Activated T-helper 17 cell treated with anti-CD3 and anti-CD28 coated beads, Interleukin-2, amount 50 U/mL, for 72 hours (primary cell): ENCODE measurements at regions not wholly inside any gene's neighbourhood (a gene's known extent, or its start where the extent isn't known, plus 50 kb on each side); places are given as distances from the start of the nearest gene placed in this dataset.
"Not testable (repeated sequence)": the region's sequence is repeated elsewhere in the genome, so short reads cannot be mapped to it uniquely, and the experiment has no call there.

ENCODE experiments used
- ATAC-seq: fragments of 150-1000 bp; cut with Tn5 transposase; replicated peaks from 2 replicates; pipeline ENCODE4 v1.10.0; 2021; ENCODE audit warnings: mild to moderate bottlenecking, moderate library complexity
- H3K27ac Mint-ChIP-seq: one replicate; pipeline ENCODE4 v1.8.0; 2022; ENCODE audit warnings: mixed read lengths
- H3K27me3 Mint-ChIP-seq: one replicate; pipeline ENCODE4 v1.8.0; 2022; ENCODE audit warnings: mixed read lengths
- H3K36me3 Mint-ChIP-seq: one replicate; pipeline ENCODE4 v1.8.0; 2022; ENCODE audit warnings: low read depth, mild to moderate bottlenecking, mixed read lengths
- H3K4me1 Mint-ChIP-seq: one replicate; pipeline ENCODE4 v1.8.0; 2022; ENCODE audit warnings: mixed read lengths
- H3K4me3 Mint-ChIP-seq: one replicate; pipeline ENCODE4 v1.8.0; 2022; ENCODE audit warnings: mild to moderate bottlenecking, mixed read lengths
- H3K9me3 Mint-ChIP-seq: one replicate; pipeline ENCODE4 v1.8.0; 2022; ENCODE audit warnings: mixed read lengths

DNA sequence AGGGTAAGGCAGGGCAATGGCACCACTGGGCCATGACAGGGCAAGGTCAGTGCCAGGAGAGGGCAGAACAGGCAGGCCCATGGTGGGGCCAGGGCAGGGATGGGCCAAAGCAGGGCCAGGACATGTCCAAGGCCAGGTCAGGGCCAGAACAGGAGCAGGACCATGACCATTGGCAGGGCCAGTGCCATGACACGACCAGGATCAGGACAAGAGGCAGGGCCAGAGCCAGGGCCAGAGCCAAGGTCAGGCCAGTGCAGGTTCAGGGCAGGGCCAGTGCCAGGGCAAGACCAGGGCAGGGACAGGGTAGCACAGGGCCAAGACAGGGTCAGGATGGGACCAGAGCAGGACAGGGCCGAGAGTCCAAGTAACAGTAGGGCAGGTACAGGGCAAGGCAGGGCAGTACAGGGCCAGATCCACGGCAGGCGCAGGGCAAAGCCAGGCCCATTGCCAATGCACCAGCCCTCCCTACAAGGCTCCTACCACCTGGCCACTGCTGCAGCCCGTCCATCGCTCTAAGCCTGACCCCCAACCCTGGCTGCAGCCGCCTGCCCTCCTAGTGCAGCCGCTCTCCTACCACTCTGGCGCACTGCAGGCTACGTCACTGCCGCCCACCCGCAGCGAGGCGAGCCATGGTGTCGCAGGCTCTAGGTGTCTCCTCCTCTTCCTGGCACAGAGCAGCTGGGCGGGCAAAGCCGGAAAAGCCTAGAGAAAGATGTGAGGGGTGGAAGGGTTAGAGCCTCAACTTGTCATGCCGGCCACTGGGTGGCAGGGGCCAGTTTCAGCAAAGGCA is 2876.3 kb downstream of the RPIA start:
- not testable (repeated sequence) for ATAC-seq

DNA sequence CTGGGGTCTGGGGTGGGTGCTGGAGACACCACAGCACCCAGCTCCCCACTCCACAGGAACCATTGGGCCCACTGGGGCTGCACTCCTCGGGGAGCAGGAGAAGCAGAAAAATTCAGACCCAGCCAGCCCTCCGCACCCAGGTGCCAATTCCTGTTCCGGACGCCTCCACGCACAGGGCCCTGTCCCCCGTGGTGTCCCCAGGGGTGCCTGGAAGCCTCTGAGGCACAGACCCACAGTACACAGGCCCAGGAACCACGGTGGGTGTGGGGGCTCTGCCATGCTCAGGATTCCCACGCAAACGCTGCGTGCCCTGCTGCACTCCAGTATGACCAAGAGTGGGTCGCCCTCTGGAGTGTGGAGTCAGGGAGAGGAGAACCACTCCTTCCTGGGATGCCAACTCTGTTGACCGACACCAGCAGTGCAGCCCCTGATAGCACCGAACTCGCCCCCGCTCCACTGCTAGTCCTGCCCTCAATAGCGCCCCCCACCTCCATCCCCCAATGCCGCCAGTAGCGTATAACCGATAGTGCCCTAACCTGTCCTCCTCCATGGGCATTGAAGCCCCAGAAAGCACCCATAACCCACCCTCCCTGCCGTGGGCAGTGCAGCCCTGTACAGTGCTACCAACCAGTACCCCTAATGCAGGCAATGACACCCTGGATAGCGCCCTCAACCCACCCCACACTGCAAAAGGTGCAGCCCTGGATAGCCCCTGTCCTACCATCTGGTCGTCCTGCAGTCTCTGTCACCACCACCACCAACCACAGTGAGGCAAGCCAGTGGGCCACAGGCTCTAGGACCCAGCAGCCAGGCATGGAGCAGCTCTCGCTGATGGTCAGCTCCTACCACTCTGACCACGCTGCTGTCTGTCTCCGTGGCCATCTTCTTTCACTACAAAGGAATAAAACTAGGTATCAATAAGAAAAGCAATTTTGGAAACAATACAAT is 2877.2 kb downstream of the RPIA start:
- not testable (repeated sequence) for H3K27me3 Mint-ChIP-seq, H3K9me3 Mint-ChIP-seq, H3K36me3 Mint-ChIP-seq, H3K4me3 Mint-ChIP-seq, ATAC-seq, H3K27ac Mint-ChIP-seq, H3K4me1 Mint-ChIP-seq

More for the DNA sequence above, 2876.3 kb downstream of the RPIA start:
- H3K4me3 Mint-ChIP-seq, H3K27ac Mint-ChIP-seq, H3K27me3 Mint-ChIP-seq, H3K4me1 Mint-ChIP-seq, H3K36me3 Mint-ChIP-seq, H3K9me3 Mint-ChIP-seq: not testable (repeated sequence)

DNA sequence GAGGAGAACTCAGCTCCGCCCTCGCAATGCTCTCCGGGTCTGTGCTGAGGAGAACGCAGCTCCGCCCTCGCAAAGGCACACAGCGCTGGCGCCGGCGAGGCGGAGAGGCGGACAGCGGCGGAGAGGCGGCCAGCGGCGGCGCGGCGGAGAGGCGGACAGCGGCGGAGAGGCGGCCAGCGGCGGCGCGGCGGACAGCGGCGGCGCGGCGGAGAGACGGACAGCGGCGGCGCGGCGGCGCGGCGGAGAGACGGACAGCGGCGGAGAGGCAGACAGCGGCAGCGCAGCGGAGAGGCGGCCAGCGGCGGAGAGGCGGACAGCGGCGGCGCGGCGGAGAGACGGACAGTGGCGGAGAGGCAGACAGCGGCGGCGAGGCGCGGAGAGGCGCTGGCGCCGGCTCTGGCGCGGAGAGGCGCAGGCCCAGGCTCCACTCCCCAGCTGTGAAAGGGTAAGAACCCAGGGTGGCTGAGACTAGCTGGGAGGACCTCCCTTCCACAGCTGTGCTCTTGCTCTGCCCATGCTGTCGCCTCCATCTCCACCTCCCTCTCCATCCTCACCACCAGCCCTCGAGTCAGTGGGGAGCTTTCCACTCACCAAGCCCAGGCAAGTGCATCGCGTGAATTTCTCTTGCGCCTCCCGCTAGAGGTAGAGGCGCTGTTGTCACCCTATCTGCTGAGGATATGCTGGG is 2879.9 kb downstream of the RPIA start:
- H3K9me3 Mint-ChIP-seq, H3K4me3 Mint-ChIP-seq, H3K36me3 Mint-ChIP-seq, ATAC-seq, H3K27me3 Mint-ChIP-seq, H3K27ac Mint-ChIP-seq, H3K4me1 Mint-ChIP-seq: not testable (repeated sequence)

DNA sequence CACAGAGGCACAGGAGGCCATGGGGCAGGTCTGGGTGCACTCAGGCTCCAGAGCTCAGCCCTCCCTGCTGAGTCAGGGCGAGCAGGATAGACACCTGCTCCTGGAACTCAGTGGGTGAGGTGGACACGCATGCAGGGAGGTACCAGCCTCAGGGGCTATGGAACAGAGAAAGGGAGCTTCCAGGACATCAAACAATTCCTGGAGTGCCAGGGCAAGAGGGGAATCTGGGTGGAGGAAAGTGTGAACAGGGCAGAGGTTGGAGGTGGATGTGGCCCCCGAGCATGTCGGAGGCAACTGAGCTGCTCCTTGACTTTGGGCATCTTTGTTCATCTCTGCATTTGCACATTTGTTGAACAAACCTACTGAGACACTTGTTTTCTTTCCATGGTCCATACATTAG is 2881.5 kb downstream of the RPIA start:
- not testable (repeated sequence) for H3K27ac Mint-ChIP-seq, H3K4me3 Mint-ChIP-seq, H3K9me3 Mint-ChIP-seq, H3K4me1 Mint-ChIP-seq, H3K27me3 Mint-ChIP-seq, ATAC-seq, H3K36me3 Mint-ChIP-seq

DNA sequence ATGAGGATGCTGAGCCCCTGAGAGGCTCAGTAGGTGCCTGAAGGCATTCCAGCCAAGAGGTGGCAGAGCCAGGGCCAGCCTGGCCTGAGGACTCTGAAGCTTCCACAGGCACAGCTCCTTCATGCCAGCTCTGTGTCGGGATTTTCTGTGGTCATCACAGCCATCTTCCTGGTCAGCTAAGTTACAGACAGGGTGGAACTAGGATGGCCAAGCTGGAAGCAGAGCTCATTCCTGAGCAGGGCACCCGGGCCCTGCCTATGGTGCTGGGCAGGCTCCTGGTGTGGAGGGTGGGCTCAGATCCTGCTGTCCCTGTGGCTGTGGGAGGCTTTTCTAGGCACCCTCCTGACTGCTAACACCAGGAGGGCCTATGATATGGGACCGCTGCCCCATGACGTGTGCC is 2882.3 kb downstream of the RPIA start:
- H3K9me3 Mint-ChIP-seq, H3K4me1 Mint-ChIP-seq, H3K36me3 Mint-ChIP-seq, H3K4me3 Mint-ChIP-seq, ATAC-seq, H3K27ac Mint-ChIP-seq, H3K27me3 Mint-ChIP-seq: not testable (repeated sequence)

DNA sequence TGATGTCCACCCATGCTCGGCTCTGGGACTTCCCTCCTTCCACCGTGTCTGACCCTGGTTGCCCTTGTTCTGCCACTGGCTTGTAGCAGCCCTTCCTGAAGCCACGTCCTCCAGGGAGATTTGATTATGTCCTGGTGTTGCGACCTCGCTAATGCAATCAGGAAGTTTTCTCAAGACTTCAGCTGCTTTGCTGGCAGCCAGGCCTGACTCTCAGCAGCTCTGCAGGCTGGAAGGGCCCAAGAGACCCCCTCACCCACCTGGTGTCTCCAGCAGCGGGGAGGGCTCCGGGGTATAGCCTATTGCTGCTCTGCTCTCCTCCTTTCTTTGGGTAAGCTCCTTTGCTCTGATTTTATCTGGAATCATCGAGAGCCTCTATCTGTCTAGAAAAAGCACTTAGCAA is 2882.8 kb downstream of the RPIA start:
- H3K27me3 Mint-ChIP-seq, H3K36me3 Mint-ChIP-seq, H3K9me3 Mint-ChIP-seq, H3K4me1 Mint-ChIP-seq, H3K27ac Mint-ChIP-seq, ATAC-seq, H3K4me3 Mint-ChIP-seq: not testable (repeated sequence)

DNA sequence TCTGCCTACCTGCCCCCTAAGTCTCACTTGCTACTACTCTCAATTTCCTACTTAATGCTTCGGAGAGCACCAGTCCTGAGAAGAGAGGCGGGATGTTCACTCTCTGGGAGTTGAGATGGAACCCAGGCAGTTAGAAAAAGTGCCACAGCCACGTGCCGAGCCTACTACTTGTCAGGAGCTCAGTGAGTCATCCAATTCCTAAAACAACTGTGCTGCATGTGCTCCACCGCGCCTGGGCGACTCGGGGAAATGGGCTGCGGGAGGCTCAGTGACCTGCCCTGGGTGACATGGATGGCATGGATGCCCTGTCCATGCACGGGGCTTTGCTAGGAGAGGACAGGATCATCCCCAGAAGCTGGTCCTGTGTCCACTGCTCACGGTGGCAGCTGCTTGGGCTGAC is 2884.2 kb downstream of the RPIA start:
- not testable (repeated sequence) for H3K27me3 Mint-ChIP-seq, H3K36me3 Mint-ChIP-seq, H3K4me3 Mint-ChIP-seq, H3K27ac Mint-ChIP-seq, ATAC-seq, H3K4me1 Mint-ChIP-seq, H3K9me3 Mint-ChIP-seq

DNA sequence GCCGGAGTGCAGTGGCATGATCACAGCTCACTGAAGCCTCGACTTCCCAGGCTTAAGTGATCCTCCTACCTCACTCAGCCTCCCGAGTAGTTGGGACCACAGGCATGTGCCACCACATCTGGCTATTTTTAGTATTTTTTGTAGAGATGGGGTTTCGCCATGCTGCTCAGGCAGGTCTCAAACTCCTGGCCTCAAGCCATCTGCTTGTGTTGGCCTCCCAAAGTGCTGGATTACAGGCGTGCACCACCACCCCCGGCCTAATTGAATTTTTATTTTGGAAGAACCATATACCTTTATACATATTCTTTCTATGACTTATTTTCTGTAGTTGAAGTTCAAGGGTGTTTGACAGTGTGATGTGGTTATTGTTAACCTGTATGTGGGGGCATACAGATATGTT is 2885.9 kb downstream of the RPIA start:
- not testable (repeated sequence) for H3K27me3 Mint-ChIP-seq, H3K4me1 Mint-ChIP-seq, H3K36me3 Mint-ChIP-seq, H3K27ac Mint-ChIP-seq, H3K4me3 Mint-ChIP-seq, ATAC-seq, H3K9me3 Mint-ChIP-seq

DNA sequence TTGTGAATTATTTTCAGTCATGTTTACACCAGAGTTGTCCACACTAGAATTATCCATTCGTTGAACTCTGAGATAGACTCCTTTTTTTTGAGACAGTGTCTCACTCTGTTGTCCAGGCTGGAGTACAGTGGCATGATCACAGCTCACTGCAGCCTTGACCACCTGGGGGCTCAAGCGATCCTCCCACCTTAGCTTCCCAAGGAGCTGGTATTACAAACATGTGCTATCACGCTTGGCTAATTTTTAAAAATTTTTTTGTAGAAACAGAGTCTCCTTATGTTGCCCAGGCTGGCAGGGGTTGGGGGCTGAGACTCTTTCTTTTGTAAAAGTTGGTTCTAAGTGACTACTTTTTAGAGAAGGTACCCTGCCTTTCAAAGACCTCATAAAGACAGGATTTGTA is 2887.2 kb downstream of the RPIA start:
- not testable (repeated sequence) for H3K27me3 Mint-ChIP-seq, H3K36me3 Mint-ChIP-seq, H3K9me3 Mint-ChIP-seq, H3K27ac Mint-ChIP-seq, ATAC-seq, H3K4me3 Mint-ChIP-seq, H3K4me1 Mint-ChIP-seq

DNA sequence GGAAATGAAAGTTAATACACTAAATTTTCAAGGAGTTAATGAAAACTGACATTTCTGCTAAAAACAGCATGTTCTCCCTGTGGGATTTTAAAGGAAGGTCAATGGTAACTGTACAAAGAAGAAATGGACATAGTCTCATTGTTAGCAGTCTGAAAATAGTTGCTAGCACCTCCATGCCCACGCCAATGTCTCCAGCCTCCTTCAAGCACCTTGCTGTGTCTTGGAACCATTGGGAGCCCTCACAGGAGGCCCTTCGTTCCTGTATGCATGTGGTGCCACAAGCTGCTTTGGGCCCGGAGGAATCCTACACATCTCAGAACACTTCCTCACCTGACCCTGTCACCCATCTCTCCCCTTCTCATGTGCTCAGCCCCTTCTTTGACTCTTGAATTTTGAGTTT is 2888.1 kb downstream of the RPIA start:
- not testable (repeated sequence) for H3K4me1 Mint-ChIP-seq, H3K36me3 Mint-ChIP-seq, H3K27me3 Mint-ChIP-seq, H3K4me3 Mint-ChIP-seq, H3K9me3 Mint-ChIP-seq, H3K27ac Mint-ChIP-seq, ATAC-seq

DNA sequence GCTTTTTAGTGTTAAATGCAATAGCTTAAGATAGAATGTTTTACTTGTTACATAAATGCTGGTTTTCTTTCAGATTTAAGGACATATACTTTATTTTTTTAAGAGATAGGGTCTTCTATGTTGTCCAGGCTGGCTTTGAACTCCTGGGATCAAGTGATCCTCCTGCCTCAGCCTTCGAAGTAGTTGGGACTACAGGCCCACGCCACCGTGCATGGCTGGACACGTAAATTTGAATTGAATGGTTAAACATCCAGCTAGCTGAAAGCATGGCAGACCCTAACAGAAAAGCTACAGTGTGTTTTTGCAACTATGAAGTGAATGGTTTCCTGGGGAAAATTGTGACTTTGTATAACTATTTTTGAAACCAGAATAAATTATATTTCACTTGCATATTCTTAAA is 2888.6 kb downstream of the RPIA start:
- H3K27me3 Mint-ChIP-seq, ATAC-seq, H3K4me1 Mint-ChIP-seq, H3K9me3 Mint-ChIP-seq, H3K4me3 Mint-ChIP-seq, H3K27ac Mint-ChIP-seq, H3K36me3 Mint-ChIP-seq: not testable (repeated sequence)

DNA sequence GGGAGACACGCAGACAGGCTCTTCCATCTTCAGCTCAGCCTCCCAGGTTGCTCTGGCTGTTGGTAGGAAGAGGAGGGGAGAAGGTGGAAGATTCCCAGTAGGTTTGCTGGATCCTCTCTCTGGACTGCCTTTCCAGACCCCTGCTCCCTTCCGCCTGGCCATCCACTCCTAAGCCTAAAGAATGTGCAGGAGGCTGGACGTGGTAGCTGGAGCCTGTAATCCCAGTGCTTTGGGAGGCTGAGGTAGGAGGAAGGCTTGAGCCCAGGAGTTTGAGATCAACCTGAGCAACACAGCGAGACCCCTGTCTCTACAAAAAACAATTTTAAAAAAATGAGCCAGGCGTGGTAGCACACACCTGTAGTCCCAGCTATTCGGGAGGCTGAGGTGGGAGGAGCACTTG is 2895.6 kb downstream of the RPIA start:
- ATAC-seq, H3K27me3 Mint-ChIP-seq: not testable (repeated sequence)

DNA sequence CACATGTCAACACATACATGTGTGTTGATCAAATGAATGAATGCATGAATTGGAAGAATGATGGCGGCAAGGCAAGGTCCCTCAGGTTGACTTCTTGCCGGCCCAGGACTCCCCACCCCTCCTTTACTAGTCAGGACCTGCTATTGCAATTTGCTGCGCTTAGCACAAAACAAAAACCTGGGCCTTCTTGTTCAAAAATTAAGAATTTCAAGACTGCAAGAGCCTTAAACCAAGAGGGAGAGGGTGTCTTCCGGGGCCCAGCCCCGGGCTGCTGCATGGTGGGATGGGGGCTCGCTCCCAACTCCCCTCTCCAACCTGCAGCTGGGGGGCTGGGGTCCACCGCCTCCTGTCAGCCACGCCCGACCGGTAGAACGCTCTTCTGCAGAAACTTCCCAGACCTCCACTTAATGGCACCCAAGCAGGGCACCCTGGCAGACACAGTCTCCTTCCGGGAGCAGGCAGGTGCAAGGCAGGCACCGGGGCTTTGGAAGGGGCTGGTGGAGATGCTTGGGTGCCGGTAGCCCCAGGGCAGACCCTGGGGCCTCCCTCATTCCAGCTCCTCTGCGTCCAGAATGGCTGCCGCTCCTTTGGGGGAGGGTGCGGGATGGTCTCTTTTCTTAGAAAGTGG is 2896.5 kb downstream of the RPIA start:
- H3K36me3 Mint-ChIP-seq, H3K4me1 Mint-ChIP-seq, ATAC-seq, H3K4me3 Mint-ChIP-seq, H3K9me3 Mint-ChIP-seq, H3K27ac Mint-ChIP-seq: not testable (repeated sequence)
- peaks cover 12% of the 10 kb centered on the region for H3K27me3 Mint-ChIP-seq

More for the DNA sequence above, 2895.6 kb downstream of the RPIA start:
- not testable (repeated sequence) for H3K9me3 Mint-ChIP-seq, H3K4me1 Mint-ChIP-seq, H3K27ac Mint-ChIP-seq, H3K36me3 Mint-ChIP-seq, H3K4me3 Mint-ChIP-seq

DNA sequence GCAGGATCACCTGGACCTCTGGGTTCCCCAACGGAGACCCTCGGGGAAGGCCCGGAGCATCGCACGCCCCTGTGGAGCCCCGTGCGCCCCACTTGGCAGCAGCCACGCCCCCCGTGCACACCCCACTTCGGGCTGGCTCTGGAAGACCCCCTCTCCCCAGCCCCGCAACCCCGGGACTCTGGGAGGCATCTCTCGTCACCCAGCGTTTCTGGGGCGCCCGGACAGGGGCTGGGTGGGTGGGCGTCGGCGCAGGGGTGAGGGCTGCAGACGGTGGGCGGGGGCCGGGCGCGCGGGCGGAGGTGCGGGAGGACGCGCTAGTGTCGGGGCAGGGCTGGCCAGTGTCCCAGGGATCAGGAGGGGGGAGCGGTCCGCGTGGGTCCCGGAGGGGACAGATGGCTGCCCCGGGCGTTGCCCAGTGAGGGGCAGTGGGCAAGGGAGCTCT is 2897.3 kb downstream of the RPIA start:
- ATAC-seq, H3K4me3 Mint-ChIP-seq, H3K27ac Mint-ChIP-seq, H3K4me1 Mint-ChIP-seq, H3K9me3 Mint-ChIP-seq, H3K36me3 Mint-ChIP-seq: not testable (repeated sequence)
- H3K27me3 Mint-ChIP-seq = peaks cover 12% of the 10 kb centered on the region
